ENCODE measurements at regions not wholly inside any gene's neighbourhood (a gene's known extent, or its start where the extent isn't known, plus 50 kb on each side); places are given as distances from the start of the nearest gene placed in this dataset.

DNA sequence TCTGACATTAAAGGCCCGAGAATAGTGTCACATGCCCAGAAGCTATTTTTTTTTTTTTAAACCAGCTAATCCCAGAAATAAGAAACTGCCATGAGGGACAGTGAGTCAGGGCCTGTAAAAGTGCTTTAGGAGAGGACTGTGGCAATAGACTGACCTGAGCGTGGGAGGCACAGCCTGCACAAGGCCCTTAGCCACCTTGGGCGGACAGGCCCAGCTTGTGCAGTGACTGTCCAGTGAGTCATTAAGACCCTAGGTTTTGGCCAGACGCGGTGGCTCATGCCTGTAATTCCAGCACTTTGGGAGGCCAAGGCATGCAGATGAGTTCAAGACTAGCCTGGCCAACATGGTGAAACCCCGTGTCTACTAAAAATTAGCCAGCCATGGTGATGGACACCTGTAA is 343.0 kb upstream of the ZFHX3 start:
- TF ChIP-seq GATA1 (IDR thresholded peaks at IDR 0.05; ENCODE audit: low read depth, low read length) (no peak), POLR2A (IDR thresholded peaks at IDR 0.05; ENCODE audit: low read length) (no peak)
- no peak for DNase-seq

DNA sequence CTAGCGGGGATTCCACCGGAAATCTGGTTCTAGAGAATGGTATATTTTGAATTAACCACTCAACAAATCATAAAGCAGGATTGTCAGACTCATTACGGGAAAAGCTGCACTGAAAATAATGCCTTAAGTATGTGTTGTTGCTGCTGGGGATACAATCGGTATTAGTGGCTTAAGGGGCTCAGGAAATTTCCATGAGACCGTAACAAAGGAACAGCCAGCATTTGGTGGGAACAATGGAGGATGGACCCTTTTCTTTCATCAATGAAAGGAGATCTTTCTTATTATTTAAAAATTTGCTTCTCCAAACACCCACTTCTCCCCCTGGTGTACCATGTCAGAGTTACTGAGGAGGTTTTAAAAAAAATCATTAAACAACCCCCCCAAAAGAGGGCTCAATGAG is 342.6 kb upstream of the ZFHX3 start:
- TF ChIP-seq GATA1 (IDR thresholded peaks at IDR 0.05; ENCODE audit: low read depth, low read length), result no peak
- TF ChIP-seq POLR2A (IDR thresholded peaks at IDR 0.05; ENCODE audit: low read length), result no peak

DNA sequence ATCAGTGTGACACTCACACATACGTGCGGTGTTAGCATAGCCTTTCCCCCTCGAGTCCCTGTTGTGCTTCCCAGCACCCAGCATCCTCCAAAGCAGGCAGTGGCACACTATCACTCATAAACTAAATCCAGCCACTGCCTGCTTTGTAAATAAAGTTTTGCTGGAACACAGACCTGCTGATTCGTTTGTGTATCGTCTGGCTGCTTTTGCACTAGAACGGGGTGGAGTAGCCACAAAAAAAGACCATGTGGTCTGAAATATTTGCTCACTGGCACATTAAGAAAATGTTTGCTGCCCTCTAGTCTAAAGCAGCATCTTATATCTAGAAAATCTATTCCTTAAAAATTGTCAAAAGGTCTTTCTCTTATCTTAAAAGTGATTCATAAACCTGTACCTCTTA is 341.2 kb upstream of the ZFHX3 start:
- DNase-seq, result no peak
- TF ChIP-seq POLR2A (IDR thresholded peaks at IDR 0.05; ENCODE audit: low read length), result no peak
- no peak for TF ChIP-seq GATA1 (IDR thresholded peaks at IDR 0.05; ENCODE audit: low read depth, low read length)

More for the DNA sequence above, 342.6 kb upstream of the ZFHX3 start:
- DNase-seq, result no peak

DNA sequence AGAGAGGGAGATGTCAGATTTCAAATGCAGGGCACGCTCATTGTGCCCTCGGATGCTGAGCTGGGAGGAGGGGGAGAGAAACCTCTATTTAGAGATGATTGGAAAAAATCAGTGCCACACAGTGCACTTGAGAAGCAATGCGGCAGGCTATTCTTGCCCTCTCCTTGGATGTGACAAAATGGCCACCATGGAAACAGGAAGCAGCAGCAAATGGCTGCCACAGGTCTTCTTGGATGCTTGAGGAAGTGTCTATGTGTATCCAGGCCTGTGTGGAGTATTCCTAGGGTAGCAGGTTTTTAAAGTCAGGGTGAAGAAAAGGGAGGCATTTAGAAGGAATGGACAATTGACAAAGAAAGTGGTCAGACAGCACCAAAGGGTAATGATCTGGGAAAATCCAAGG is 340.1 kb upstream of the ZFHX3 start:
- no peak for TF ChIP-seq GATA1 (IDR thresholded peaks at IDR 0.05; ENCODE audit: low read depth, low read length)
- TF ChIP-seq POLR2A (IDR thresholded peaks at IDR 0.05; ENCODE audit: low read length), result no peak
- no peak for DNase-seq

DNA sequence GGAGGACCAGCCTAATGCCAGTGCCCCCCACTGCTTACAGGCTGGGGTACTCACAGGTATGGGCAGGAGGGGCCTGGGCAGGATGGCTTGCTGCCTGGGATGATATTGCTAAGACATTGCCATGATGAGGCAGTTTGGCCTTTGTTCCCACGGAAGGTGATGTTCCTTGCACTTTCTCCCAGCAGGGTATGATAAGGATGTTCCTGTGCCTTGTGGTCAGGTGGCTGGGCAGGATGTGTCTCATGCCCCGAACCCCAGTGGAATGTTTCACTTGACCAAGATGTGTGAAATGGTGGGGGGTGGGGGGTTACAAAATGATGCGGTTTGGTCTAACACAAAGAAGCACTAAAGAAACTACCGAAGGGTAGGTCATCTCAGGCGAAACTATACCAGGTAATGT is 337.8 kb upstream of the ZFHX3 start:
- TF ChIP-seq GATA1 (IDR thresholded peaks at IDR 0.05; ENCODE audit: low read depth, low read length), result no peak
- TF ChIP-seq POLR2A (IDR thresholded peaks at IDR 0.05; ENCODE audit: low read length), result no peak
- no peak for DNase-seq

DNA sequence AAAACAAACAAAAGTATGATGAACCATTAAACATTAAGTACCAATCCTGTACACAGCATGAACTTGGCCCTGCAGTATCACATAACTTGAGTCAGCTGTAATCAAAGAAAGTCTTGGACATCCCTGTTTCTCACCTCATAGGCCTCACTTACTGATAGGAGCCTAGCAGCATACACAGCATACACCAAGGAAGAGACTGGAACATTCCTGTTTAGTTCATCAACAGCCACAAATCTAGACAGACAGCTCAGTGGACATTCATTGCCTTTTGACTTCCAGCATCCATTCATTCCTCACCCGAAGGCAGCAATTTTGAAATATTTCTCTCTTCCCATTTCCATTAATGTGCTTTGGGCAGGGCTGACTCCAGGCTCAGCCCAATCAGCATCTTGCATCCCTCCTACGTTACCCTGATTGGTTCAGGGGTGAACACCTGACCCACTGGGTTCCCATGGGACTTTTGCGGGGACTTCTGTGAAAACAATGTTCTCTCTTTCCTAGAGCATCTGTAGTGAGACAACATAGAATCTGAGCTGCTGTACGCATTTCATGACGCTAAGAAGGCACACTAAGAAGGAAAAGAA is 336.7 kb upstream of the ZFHX3 start:
- DNase-seq, result no peak
- TF ChIP-seq POLR2A (IDR thresholded peaks at IDR 0.05; ENCODE audit: low read length) (no peak), GATA1 (IDR thresholded peaks at IDR 0.05; ENCODE audit: low read depth, low read length) (no peak)

DNA sequence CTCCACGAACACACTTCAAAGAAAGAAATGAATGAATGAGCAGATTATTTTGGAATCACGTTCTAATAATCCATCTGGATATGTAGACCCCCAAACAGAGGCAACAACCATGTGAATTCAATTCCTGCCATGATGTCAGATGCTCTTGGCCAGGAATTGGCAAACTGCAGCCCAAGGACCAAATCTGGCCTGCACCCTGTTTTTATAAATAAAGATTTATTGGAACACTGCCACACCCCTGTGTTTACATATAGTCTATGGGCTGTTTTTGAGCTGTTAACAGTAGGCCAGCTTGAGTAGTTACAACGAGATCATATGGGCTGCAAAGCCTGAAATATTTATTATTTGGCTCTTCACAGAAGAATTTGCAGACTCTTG is 336.0 kb upstream of the ZFHX3 start:
- TF ChIP-seq POLR2A (IDR thresholded peaks at IDR 0.05; ENCODE audit: low read length), result no peak
- TF ChIP-seq GATA1 (IDR thresholded peaks at IDR 0.05; ENCODE audit: low read depth, low read length), result no peak
- no peak for DNase-seq

DNA sequence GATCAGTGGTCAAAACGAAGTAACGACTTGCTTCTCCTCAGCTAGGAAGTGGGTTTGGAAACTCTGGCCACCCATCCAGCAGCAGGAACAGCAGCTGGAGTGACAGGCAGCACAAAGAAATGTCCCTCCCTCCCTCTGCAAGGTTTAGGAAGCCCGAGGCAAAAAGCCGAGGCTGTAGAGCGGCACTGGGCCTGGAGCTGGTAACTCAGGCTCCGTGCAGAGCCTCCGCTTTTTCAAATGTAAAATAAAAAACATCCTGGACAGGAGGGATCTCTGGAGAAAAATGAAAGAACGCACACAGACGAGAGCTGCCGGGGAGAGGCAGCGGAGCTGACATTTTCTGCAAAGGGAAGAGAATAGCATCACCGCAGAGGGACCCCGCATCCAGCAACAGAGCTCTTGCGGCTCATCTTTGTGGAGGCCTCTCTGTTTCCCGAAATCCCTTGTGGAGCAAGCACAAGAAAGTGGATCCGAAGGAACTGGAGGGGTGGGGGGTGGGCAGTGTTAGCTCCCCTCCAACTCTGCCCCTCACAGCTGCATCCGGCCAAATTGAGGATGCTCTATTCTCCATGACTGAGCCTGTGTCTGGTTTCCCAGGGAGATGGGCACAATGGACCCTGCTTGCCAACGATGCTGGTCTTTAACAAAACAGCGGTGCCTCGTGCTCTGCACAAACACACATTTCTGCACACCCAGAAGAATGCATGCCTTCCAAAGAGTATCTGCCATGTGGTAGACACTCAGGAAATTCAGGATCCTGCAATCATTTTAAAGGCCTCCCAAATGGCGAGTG is 335.5 kb upstream of the ZFHX3 start:
- TF ChIP-seq GATA1 (IDR thresholded peaks at IDR 0.05; ENCODE audit: low read depth, low read length) (no peak), POLR2A (IDR thresholded peaks at IDR 0.05; ENCODE audit: low read length) (no peak)
- DNase-seq, result no peak

DNA sequence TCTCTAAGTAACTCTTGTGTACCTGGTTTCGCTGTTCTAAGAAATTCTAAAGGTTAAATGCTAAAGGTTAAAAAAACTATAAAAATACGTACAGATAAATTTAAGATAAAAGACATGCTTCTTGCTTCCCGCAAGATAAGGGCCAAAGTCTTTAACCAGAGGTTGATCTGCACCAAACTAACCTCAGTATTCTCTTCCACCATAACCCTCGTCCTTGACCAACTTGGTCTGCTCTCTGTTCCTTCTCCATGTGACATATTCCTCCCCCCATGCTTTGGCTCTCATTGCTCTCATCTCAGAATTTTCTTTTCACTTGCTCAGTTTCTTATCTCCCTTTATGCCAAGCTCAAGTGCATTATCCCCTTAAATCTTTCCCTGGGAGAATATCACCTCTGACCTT is 330.5 kb upstream of the ZFHX3 start:
- no peak for DNase-seq
- no peak for TF ChIP-seq GATA1 (IDR thresholded peaks at IDR 0.05; ENCODE audit: low read depth, low read length)
- TF ChIP-seq POLR2A (IDR thresholded peaks at IDR 0.05; ENCODE audit: low read length), result no peak

DNA sequence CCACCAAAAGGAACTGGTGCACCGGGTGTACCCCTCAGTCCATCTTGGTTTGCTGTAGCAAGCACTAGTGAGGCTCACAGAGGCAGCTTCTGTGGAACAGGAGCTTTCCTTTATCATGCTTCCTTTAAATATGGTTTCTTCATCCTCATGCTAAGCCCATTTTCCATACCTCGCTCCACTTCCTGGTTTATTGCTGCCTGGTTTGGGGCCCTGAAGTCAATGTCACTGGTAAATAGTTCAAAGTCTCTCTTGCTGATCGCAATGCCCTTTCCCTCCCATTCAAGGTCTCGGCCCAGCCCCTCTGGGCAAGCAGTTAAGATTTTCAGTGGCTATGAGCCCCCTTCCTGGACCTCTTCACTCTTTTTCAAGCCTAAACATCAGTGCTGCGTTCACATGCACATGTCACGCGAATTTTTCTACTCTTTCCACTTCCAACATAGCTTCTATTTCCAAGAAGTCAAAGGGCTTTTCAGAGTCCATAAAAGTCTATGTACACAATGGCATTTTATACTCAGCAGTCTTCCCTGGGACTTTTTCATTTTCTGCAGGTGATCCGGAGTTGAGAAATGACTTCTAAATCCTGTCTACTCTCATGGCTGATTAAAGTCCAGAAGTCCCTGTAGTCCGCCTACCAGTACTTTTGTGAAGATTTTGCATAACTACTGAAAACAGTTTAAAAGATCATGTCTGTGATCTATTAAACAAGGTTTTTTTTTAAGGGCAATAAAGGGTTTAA is 323.8 kb upstream of the ZFHX3 start:
- DNase-seq, result no peak
- TF ChIP-seq GATA1 (IDR thresholded peaks at IDR 0.05; ENCODE audit: low read depth, low read length) (no peak), POLR2A (IDR thresholded peaks at IDR 0.05; ENCODE audit: low read length) (no peak)

DNA sequence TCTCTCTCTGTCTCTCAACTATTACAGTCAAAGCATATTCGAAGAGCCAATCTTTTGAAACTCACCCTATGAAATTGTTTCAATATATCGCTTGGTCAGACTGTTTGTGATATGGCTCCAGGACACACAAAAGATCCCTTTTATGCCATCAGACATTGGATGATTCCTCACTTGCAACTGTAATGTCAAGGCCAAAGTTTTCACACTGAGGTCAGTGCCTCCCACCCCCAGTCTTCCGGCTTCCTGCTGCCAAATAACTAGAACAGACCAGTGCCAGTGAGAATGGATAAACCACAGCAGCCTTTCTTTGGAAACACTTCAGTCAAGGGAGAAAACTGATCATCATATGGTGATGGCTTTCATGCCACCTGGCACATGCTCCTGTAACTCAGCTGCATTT is 321.9 kb upstream of the ZFHX3 start:
- TF ChIP-seq POLR2A (IDR thresholded peaks at IDR 0.05; ENCODE audit: low read length) (no peak), GATA1 (IDR thresholded peaks at IDR 0.05; ENCODE audit: low read depth, low read length) (no peak)
- no peak for DNase-seq

DNA sequence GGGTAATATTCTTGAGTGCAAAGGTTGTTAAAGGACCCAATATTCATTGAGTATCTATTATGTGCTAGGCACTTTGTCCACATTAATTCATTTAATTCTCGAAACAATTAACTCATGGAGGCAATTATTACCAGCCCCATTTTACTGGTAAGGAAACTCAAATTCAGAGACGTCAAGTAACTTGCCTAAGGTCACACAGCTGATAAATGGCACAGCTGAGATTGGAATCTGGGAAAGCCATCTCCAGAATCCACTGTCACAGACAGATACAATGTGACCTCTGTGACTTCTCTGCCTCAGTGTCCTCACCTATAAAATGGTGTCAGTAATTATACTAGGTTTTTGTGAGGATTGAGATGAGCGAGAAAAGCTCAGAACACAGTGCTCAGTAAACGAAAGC is 320.8 kb upstream of the ZFHX3 start:
- TF ChIP-seq POLR2A (IDR thresholded peaks at IDR 0.05; ENCODE audit: low read length) (no peak), GATA1 (IDR thresholded peaks at IDR 0.05; ENCODE audit: low read depth, low read length) (no peak)
- no peak for DNase-seq

DNA sequence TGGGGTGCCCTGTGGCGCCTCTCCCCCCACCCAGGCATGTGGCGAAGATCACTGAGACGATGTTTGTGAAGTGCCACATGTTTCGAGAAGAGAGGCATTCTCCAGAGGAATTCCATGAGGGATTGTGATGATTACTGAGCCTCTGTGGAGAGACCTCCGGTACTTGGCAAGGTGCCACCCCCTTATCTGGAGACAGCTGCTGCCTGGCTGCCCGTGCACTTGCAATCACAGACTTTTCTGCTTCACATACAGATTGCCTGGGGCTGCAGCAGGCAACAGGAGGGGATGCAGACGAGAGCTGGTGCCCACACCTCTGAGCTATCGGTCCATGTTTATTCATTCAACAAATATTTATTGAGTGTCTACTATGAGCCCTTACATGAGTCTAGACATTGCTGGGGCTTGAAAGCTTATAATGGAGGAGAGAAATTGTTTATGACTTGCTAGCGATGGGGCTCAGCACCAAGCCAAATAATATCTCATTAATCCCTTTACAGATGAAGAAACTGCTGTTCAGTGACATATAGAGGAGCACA is 317.2 kb upstream of the ZFHX3 start:
- peak; percentile 1 to 6 for DNase-seq
- TF ChIP-seq GATA1 (IDR thresholded peaks at IDR 0.05; ENCODE audit: low read depth, low read length) (no peak), POLR2A (IDR thresholded peaks at IDR 0.05; ENCODE audit: low read length) (no peak)

DNA sequence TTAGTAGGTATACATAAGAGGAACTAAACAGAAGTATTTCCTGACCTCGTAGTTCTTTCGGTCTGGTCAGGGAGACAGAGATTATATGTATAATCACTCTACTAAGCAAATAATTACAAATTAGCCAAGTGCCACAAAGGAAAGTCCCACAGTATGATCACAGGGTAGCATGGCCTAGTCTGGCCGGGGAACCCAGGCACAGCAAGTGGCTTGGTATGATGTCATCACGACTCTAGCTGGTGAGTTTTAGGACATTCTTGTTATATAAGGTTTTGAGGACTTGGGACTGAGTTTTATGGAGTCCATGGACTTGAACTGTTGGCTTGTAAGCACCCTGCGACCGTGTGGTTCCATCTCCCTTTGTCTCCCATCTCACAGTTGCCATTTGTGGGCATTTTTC is 316.5 kb upstream of the ZFHX3 start:
- no peak for TF ChIP-seq GATA1 (IDR thresholded peaks at IDR 0.05; ENCODE audit: low read depth, low read length)
- no peak for TF ChIP-seq POLR2A (IDR thresholded peaks at IDR 0.05; ENCODE audit: low read length)

More for the DNA sequence above, 316.5 kb upstream of the ZFHX3 start:
- DNase-seq, result no peak
